Adrenal gland (tissue), 5 donors: ENCODE measurements at regions not wholly inside any gene's neighbourhood (a gene's known extent, or its start where the extent isn't known, plus 50 kb on each side); places are given as distances from the start of the nearest gene placed in this dataset.

Experiments used
- CTCF ChIP-seq, 6 experiments: fragments of 450-650 bp in 4 of 6; fragments of 200-600 bp in 2 of 6; sonication (generic) in 1 of 6; IDR thresholded peaks; 1 replicate in 5 of 6; 2 replicates in 1 of 6; pipeline versions ENCODE4 v1.5.1 to v1.8.0; 2016 to 2021; ENCODE audit warnings: antibody characterized with exemption in 6 of 6, mild to moderate bottlenecking in 2 of 6, moderate library complexity in 1 of 6
- POLR2A ChIP-seq, 2 donors: fragments of 450-650 bp; IDR thresholded peaks; one replicate each; pipeline ENCODE4 v1.6.1; 2017; ENCODE audit warnings: antibody characterized with exemption in 2 of 2, mild to moderate bottlenecking in 2 of 2, moderate library complexity in 1 of 2
- donor health status: DM: no; HTN: no; CAD: no.

GRCh38 chr10:10489805-10490571 lies 527.7 kb upstream of the CELF2 start:
- TF ChIP-seq CTCF (IDR thresholded peaks at IDR 0.05) = no peak
- TF ChIP-seq POLR2A (IDR thresholded peaks at IDR 0.05) = no peak
